8988T (cell line): ENCODE measurements at regions not wholly inside any gene's neighbourhood (a gene's known extent, or its start where the extent isn't known, plus 50 kb on each side); places are given as distances from the start of the nearest gene placed in this dataset.
"Not testable (repeated sequence)": the region's sequence is repeated elsewhere in the genome, so short reads cannot be mapped to it uniquely, and the experiment has no call there.

ENCODE experiments used
- DNase-seq: peaks from one replicate; pipeline ENCODE4 v3.0.0; 2011

GRCh38 chr16:29257419-29258336 is 148.8 kb downstream of the NPIPB11 start:
- not testable (repeated sequence) for DNase-seq

DNA sequence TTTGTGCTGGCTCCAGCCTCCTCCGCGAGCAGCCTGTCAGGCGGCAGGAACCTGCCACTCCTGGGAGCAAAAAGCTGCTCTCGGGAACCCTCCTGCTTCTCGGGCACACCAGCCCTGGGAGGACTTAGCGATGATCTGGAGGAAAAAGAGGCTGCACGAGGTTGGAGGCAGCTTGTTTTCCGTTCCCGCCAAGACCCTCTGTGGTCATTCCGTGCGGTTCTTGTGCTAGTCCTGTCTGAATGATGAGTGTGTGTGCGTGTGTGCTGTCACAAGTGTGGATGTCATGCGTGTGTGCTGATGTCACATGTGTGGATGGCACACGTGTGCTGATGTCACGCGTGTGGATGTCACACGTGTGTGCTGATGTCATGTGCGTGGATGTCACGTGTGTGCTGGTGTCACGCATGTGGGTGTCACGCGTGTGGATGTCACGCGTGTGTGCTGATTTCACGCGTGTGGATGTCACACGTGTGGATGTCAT is 150.0 kb downstream of the NPIPB11 start:
- no peak for DNase-seq

GRCh38 chr16:29255957-29256356 is 150.6 kb downstream of the NPIPB11 start:
- not testable (repeated sequence) for DNase-seq

DNA sequence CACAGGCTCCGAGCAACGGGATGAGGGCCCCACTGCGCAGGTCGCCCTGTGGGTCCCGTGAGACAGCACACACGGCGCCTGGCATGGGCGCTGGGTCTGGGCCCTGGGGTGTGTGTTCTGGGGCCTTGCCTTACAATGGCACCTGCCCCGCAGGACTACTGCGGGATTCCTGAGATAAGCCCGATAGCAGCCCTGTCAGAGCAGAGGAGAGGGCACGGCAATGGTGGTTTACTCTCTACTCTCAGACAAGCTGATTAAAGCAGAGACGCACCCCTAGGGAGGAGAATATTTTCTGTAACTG is 151.1 kb downstream of the NPIPB11 start:
- not testable (repeated sequence) for DNase-seq

DNA sequence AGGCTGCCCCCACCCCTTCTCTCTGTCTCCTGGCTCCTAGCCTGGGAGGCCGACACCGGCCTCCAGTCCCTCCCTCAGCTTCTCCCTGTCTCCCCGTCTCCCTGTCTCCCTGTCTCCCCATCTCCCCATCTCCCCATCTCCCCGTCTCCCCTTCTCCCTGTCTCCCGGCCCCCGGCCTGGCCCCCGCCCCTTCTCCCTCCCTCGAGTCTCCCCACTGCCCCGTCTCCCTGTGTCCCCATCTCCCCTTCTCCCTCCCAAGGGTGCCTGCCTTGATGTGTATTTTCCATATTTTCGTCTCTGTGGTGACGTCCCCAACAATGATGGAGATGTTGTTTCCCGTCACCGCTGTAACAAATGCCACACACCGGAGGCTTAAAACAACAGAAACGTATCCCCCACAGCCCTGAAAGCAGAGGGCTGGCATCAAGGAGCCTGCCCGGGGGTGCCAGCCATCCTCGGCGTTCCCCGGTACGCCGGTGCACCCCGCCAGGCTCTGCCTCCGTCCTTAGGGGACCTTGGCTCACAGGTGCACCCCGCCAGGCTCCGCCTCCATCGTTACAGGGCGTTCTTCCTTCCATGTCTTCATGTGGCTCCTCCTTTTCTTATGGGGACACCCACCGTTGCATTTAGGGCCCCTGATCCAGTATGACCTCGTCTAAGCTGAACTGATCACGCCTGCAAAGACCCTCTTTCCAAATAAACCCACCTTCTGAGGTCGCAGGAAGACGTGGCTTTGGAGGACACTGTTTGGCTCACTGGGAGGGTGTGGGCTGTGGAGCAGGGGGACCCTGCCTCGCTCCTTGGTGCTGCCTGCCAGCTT is 151.6 kb downstream of the NPIPB11 start:
- no peak for DNase-seq

GRCh38 chr16:29253716-29254590 is 152.6 kb downstream of the NPIPB11 start:
- not testable (repeated sequence) for DNase-seq

GRCh38 chr16:29253066-29253590 is 153.4 kb downstream of the NPIPB11 start:
- not testable (repeated sequence) for DNase-seq

- DNase-seq: not testable (repeated sequence)
Observed at GRCh38 chr16:29252311-29252710, 154.2 kb downstream of the NPIPB11 start.

DNA sequence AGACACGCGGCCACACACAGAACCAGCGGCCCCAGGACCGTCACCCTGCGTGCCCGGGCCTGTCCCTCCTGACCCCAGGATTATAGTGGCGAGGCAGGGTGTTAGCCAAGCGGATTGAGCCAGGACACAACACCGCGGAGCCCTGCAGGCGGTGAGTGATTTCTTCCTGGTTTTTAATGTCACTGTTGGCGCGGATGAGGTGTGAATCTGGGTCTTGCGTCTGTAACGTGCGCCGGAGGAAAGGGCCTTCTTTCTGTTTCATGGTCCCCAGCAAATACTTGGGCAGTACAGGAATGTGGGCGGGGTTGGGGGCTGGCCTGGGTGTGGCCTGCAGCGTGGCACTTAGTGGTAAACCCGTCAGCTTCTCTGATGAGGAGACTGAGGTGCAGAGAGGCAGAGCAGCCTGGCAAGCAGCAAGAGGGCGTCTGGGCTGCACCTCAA is 154.9 kb downstream of the NPIPB11 start:
- not testable (repeated sequence) for DNase-seq

DNA sequence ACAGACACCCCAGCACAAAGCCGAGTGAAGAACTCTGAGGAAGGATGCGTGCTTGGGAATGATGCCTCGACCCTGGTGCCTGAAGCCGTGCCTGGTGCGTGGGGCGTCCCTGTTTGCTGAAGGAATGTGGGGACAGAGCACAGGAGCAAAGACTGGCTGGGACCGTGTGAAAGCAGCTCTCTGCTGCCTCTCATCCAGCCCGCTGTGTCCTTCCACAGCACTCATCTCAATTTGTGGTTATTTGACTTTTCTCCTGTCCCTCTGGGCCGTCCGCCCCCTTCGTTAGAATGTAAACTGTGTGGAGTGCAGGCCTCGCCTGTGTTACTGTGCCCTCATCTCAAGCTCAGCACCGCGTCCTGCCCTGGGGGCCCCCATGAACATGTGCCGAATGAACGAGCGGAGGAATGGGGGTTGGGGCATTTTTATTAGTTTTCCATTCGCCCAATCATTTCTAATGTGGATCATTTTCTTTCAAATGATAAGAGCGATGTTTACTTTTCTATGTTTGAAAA is 155.5 kb downstream of the NPIPB11 start:
- DNase-seq: not testable (repeated sequence)

DNA sequence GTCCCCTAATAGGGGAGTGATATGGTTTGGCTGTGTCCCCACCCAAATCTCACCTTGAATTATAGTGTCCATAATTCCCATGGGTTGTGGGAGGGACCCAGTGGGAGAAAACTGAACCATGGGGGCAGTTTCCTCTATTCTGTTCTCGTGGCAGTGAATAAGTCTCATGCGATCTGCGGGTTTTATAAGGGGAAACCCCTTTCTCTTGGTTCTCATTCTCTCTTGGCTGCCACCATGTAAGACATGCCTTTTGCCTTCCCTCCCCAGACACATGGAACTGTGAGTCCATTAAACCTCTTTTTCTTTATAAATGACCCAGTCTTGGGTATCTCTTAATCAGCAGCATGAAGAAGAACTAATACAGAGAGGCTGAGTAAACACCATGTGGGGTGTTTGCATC is 156.0 kb downstream of the NPIPB11 start:
- DNase-seq: not testable (repeated sequence)

DNA sequence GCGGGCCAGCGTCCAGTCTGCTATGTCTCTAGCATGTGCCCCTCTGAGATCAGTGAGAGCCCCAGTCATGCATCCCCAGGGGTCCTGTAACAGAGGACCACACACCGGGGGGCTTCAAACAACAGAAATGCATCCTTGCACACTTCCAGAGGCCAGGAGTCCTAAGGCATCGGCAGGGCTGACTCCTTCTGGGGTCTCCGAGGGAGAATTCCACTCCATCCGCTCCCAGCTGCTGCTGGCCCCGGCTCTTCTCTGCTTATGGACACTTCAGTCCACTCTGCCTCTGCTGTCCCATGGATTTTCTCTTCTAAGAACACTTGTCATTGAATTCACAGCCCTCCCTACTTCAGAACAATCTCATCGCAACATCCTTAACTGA is 157.6 kb downstream of the NPIPB11 start:
- not testable (repeated sequence) for DNase-seq

GRCh38 chr16:29248306-29248939 is 158.1 kb downstream of the NPIPB11 start:
- not testable (repeated sequence) for DNase-seq

GRCh38 chr16:29246091-29246490 is 160.4 kb downstream of the NPIPB11 start:
- not testable (repeated sequence) for DNase-seq

DNA sequence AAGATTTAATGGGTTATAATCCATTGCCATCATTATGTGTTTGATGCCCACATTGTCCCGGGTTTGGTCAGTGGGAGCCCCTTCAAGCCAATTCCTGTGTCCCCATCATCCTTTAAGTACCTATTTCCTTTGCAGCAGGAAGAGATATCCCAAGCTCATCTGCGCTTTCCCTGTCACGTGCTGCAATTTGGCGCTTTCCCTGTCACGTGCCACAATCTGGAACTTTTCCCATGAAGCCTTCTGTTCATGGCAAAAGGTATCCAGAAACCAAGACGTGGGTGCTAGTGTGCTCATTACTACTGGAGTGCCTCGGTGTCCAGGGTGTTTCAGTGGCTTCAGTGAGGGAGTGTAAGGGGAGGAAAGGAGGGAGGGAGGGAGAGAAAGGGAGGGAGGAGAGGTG is 168.5 kb downstream of the NPIPB11 start:
- DNase-seq: no peak

GRCh38 chr16:29237495-29237894 is 169.0 kb downstream of the NPIPB11 start:
- not testable (repeated sequence) for DNase-seq

DNA sequence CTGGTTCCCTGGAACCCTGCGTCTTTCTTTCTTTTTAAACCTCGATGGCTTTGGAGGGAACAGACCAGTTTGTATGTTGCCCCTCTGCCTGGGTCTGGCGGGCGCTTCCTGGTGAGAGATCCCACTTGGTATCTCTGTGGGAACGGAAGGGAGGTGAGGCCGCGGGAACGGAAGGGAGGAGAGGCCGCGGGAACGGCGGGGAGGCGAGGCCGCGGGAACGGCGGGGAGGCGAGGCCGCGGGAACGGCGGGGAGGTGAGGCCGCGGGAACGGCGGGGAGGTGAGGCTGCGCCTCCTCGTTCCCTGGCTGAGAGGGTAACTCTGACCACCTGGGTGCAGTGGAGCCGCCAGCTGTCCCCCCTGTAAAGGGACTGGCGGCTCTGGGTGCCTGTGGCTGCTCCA is 169.5 kb downstream of the NPIPB11 start:
- not testable (repeated sequence) for DNase-seq

DNA sequence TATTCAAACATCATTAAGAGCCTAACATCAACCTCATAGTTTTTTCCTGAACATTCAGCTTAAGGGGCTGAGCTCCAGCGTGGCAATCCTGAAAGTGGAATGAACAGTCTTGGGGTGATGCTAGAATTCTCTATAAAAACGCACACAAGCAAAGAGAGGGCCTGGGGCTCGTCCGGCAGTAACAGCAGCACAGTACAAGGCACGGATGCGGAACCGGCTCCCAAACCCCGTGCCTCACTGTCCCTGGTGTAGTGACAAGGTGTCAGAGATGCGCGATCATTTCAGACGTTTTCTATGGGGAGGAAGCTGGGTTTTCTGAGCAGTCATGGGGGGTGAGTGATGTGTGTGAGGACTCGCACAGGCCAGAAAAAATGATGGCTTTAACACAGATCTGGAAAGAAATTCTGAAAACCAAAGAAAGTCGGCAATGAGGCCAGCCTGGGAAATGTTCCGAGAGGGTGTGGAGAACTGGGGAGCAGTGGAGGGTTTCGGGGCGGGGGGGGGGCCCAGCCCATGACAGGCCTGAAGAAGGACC is 170.6 kb downstream of the NPIPB11 start:
- not testable (repeated sequence) for DNase-seq

- DNase-seq: not testable (repeated sequence)
Observed at GRCh38 chr16:29234536-29235275, 171.8 kb downstream of the NPIPB11 start.

GRCh38 chr16:29233705-29234404 is 172.7 kb downstream of the NPIPB11 start:
- DNase-seq: not testable (repeated sequence)
